ENCODE measurements at regions not wholly inside any gene's neighbourhood (a gene's known extent, or its start where the extent isn't known, plus 50 kb on each side); places are given as distances from the start of the nearest gene placed in this dataset.
"Not testable (repeated sequence)": the region's sequence is repeated elsewhere in the genome, so short reads cannot be mapped to it uniquely, and the experiment has no call there.

GRCh38 chr4:10232114-10232513 lies 115.5 kb upstream of the WDR1 start:
- no peak overlapping the region for H3K4me3 ChIP-seq (ENCODE audit: control insufficient read depth, low read depth, low read length)
- DNase-seq (ENCODE audit: low read depth): no peak
- TF ChIP-seq CTCF (conservative IDR thresholded peaks at IDR 0.05; ENCODE audit: control insufficient read depth, insufficient read depth, low read depth, low read length): no peak

GRCh38 chr4:10226756-10227155 lies 110.2 kb upstream of the WDR1 start:
- H3K4me3 ChIP-seq (ENCODE audit: control insufficient read depth, low read depth, low read length): no peak overlapping the region
- DNase-seq (ENCODE audit: low read depth): peak; percentile 4
- no peak for TF ChIP-seq CTCF (conservative IDR thresholded peaks at IDR 0.05; ENCODE audit: control insufficient read depth, insufficient read depth, low read depth, low read length)

GRCh38 chr4:10225096-10225495 lies 108.5 kb upstream of the WDR1 start:
- no peak overlapping the region for H3K4me3 ChIP-seq (ENCODE audit: control insufficient read depth, low read depth, low read length)
- DNase-seq (ENCODE audit: low read depth): no peak
- no peak for TF ChIP-seq CTCF (conservative IDR thresholded peaks at IDR 0.05; ENCODE audit: control insufficient read depth, insufficient read depth, low read depth, low read length)

GRCh38 chr4:10223782-10224181 lies 107.2 kb upstream of the WDR1 start:
- no peak for TF ChIP-seq CTCF (conservative IDR thresholded peaks at IDR 0.05; ENCODE audit: control insufficient read depth, insufficient read depth, low read depth, low read length)
- no peak overlapping the region for H3K4me3 ChIP-seq (ENCODE audit: control insufficient read depth, low read depth, low read length)
- DNase-seq (ENCODE audit: low read depth): no peak

GRCh38 chr4:10213481-10213880 lies 96.9 kb upstream of the WDR1 start:
- not testable (repeated sequence) for DNase-seq (ENCODE audit: low read depth); H3K4me3 ChIP-seq (ENCODE audit: control insufficient read depth, low read depth, low read length)

GRCh38 chr4:10212901-10213300 lies 96.3 kb upstream of the WDR1 start:
- DNase-seq (ENCODE audit: low read depth): no peak
- no peak overlapping the region for H3K4me3 ChIP-seq (ENCODE audit: control insufficient read depth, low read depth, low read length)
- no peak for TF ChIP-seq CTCF (conservative IDR thresholded peaks at IDR 0.05; ENCODE audit: control insufficient read depth, insufficient read depth, low read depth, low read length)

GRCh38 chr4:10212400-10212799 lies 95.8 kb upstream of the WDR1 start:
- no peak overlapping the region for H3K4me3 ChIP-seq (ENCODE audit: control insufficient read depth, low read depth, low read length)
- peak; percentile 60 for DNase-seq (ENCODE audit: low read depth)
- no peak for TF ChIP-seq CTCF (conservative IDR thresholded peaks at IDR 0.05; ENCODE audit: control insufficient read depth, insufficient read depth, low read depth, low read length)
